ENCODE measurements at regions not wholly inside any gene's neighbourhood (a gene's known extent, or its start where the extent isn't known, plus 50 kb on each side); places are given as distances from the start of the nearest gene placed in this dataset.

DNA sequence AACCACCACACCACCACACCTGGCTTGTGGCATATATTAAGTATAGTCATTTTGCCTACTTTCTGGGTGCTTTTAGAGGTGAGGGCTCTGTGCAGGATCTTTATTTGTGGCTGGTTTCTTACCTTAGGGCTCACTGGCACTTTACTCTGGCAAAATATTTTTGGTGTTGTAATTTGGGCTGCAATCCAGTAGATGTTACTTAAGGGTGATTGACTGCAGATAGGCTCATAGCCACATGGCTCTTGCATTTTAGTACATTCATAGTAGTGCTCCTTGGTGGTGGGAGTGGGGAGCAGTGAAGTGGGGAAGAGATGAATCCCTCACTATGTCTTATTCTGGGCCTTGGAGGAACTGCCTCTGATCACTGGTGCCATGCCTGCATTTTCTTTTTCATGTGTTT, 376.1 kb upstream of the GRIN3A start:
- H3K27me3 ChIP-seq (ENCODE audit: control insufficient read depth, insufficient read depth, low read length) = no peaks in the 10 kb centered on the region
- TF ChIP-seq EZH2 (IDR thresholded peaks at IDR 0.05; ENCODE audit: low read length, missing control alignments) = no peak
- TF ChIP-seq, protein P1, sequence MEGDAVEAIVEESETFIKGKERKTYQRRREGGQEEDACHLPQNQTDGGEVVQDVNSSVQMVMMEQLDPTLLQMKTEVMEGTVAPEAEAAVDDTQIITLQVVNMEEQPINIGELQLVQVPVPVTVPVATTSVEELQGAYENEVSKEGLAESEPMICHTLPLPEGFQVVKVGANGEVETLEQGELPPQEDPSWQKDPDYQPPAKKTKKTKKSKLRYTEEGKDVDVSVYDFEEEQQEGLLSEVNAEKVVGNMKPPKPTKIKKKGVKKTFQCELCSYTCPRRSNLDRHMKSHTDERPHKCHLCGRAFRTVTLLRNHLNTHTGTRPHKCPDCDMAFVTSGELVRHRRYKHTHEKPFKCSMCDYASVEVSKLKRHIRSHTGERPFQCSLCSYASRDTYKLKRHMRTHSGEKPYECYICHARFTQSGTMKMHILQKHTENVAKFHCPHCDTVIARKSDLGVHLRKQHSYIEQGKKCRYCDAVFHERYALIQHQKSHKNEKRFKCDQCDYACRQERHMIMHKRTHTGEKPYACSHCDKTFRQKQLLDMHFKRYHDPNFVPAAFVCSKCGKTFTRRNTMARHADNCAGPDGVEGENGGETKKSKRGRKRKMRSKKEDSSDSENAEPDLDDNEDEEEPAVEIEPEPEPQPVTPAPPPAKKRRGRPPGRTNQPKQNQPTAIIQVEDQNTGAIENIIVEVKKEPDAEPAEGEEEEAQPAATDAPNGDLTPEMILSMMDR (conservative IDR thresholded peaks at IDR 0.05 in 1 of 2, IDR thresholded peaks at IDR 0.05 in 1 of 2; ENCODE audit: low read depth in 1 of 2, low read length in 2 of 2) = no peak
- H3K79me2 ChIP-seq (ENCODE audit: control insufficient read depth, insufficient read depth, low read length) = no peaks in the 10 kb centered on the region

DNA sequence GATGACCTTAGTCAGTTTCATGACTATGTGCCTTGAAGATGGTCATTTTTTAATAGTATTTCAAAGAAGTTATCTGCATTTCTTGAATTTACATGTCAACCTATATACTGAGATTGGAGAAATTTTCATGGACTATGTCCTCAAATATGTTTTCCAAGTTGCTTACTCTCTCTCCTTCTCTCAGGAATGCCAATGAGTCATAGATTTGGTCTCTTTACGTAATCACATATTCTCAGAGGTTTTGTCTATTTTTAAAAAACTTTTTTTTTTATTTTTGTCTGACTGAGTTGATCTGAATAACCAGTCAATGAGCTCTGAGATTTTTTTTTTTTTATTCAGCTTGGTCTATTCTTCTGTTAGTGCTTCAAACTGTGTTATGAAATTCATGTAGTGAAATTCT, 374.7 kb upstream of the GRIN3A start:
- Histone ChIP-seq H3K4me1 (ENCODE audit: control insufficient read depth, extremely low read depth, insufficient read depth, low read length) (no peaks in the 10 kb centered on the region), H3K9me3 (ENCODE audit: control insufficient read depth, insufficient read depth, low read depth, low read length) (no peaks in the 10 kb centered on the region), H4K20me1 (ENCODE audit: control insufficient read depth, extremely low read depth, insufficient read depth, low read length) (no peaks in the 10 kb centered on the region), H3K27me3 (ENCODE audit: control insufficient read depth, insufficient read depth, low read length) (no peaks in the 10 kb centered on the region), H2AFZ (ENCODE audit: low read length) (no peak overlapping the region), H3K4me3 (replicated peaks in 1 of 4; ENCODE audit: control extremely low read depth in 1 of 4, insufficient read depth in 1 of 4, low read depth in 3 of 4, low read length in 4 of 4) (no peak overlapping the region), H3K9ac (ENCODE audit: insufficient read depth, low read length) (no peak overlapping the region), H3K4me2 (ENCODE audit: extremely low read depth, insufficient read depth, low read length) (no peak overlapping the region), H3K36me3 (ENCODE audit: control insufficient read depth, insufficient read depth, low read length) (no peaks in the 10 kb centered on the region), H3K79me2 (ENCODE audit: control insufficient read depth, insufficient read depth, low read length) (no peaks in the 10 kb centered on the region), H3K27ac (ENCODE audit: insufficient read depth, low read length) (no peak overlapping the region)
- TF ChIP-seq EZH2 (IDR thresholded peaks at IDR 0.05; ENCODE audit: low read length, missing control alignments) = no peak
- TF ChIP-seq, protein P1 (conservative IDR thresholded peaks at IDR 0.05 in 1 of 2, IDR thresholded peaks at IDR 0.05 in 1 of 2; ENCODE audit: low read depth in 1 of 2, low read length in 2 of 2) = no peak
- DNase-seq (ENCODE audit: low read depth in 2 of 2) = no peak

More for the DNA sequence above, 376.1 kb upstream of the GRIN3A start:
- Histone ChIP-seq H3K36me3 (ENCODE audit: control insufficient read depth, insufficient read depth, low read length) (no peaks in the 10 kb centered on the region), H3K9me3 (ENCODE audit: control insufficient read depth, insufficient read depth, low read depth, low read length) (no peaks in the 10 kb centered on the region), H3K4me1 (ENCODE audit: control insufficient read depth, extremely low read depth, insufficient read depth, low read length) (no peaks in the 10 kb centered on the region), H3K4me3 (replicated peaks in 1 of 4; ENCODE audit: control extremely low read depth in 1 of 4, insufficient read depth in 1 of 4, low read depth in 3 of 4, low read length in 4 of 4) (no peak overlapping the region), H3K4me2 (ENCODE audit: extremely low read depth, insufficient read depth, low read length) (no peak overlapping the region), H3K9ac (ENCODE audit: insufficient read depth, low read length) (no peak overlapping the region), H3K27ac (ENCODE audit: insufficient read depth, low read length) (no peak overlapping the region), H4K20me1 (ENCODE audit: control insufficient read depth, extremely low read depth, insufficient read depth, low read length) (no peaks in the 10 kb centered on the region), H2AFZ (ENCODE audit: low read length) (no peak overlapping the region)
- no peak for DNase-seq (ENCODE audit: low read depth in 2 of 2)

DNA sequence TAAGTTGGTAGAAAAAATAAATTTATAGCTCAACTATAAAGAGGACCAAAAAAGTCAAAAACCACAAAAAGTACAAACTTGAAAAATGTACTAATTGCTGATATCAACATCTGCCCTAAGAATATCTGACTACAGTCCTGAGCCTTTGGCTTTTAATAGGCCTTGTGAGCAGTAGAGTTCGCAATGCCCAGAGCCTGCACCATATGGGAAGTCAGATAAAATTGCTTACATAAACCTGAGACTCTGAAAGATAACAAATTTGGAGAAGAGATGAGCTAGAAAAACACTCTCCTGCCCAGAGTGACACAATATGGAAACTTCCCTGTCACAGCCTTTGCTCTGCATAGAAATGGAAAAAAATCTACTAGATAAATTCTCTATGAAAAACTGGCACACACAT, 368.0 kb upstream of the GRIN3A start:
- no peak for DNase-seq (ENCODE audit: low read depth in 2 of 2)

More for the DNA sequence above, 368.0 kb upstream of the GRIN3A start:
- no peaks in the 10 kb centered on the region for H3K9me3 ChIP-seq (ENCODE audit: control insufficient read depth, insufficient read depth, low read depth, low read length)
- TF ChIP-seq EZH2 (IDR thresholded peaks at IDR 0.05; ENCODE audit: low read length, missing control alignments) = no peak
- TF ChIP-seq, protein P1 (conservative IDR thresholded peaks at IDR 0.05 in 1 of 2, IDR thresholded peaks at IDR 0.05 in 1 of 2; ENCODE audit: low read depth in 1 of 2, low read length in 2 of 2) = no peak
- no peak overlapping the region for H2AFZ ChIP-seq (ENCODE audit: low read length)
- no peak overlapping the region for H3K4me2 ChIP-seq (ENCODE audit: extremely low read depth, insufficient read depth, low read length)
- H3K4me1 ChIP-seq (ENCODE audit: control insufficient read depth, extremely low read depth, insufficient read depth, low read length) = no peaks in the 10 kb centered on the region
- no peaks in the 10 kb centered on the region for H3K36me3 ChIP-seq (ENCODE audit: control insufficient read depth, insufficient read depth, low read length)
- no peaks in the 10 kb centered on the region for H3K79me2 ChIP-seq (ENCODE audit: control insufficient read depth, insufficient read depth, low read length)
- H3K4me3 ChIP-seq (replicated peaks in 1 of 4; ENCODE audit: control extremely low read depth in 1 of 4, insufficient read depth in 1 of 4, low read depth in 3 of 4, low read length in 4 of 4) = no peak overlapping the region
- no peak overlapping the region for H3K9ac ChIP-seq (ENCODE audit: insufficient read depth, low read length)
- H3K27ac ChIP-seq (ENCODE audit: insufficient read depth, low read length) = no peak overlapping the region
- no peaks in the 10 kb centered on the region for H4K20me1 ChIP-seq (ENCODE audit: control insufficient read depth, extremely low read depth, insufficient read depth, low read length)
- H3K27me3 ChIP-seq (ENCODE audit: control insufficient read depth, insufficient read depth, low read length) = no peaks in the 10 kb centered on the region

All from fibroblast of lung (primary cell).